Testis (tissue), 2 donors: ENCODE measurements at regions not wholly inside any gene's neighbourhood (a gene's known extent, or its start where the extent isn't known, plus 50 kb on each side); places are given as distances from the start of the nearest gene placed in this dataset.

ENCODE experiments used
- POLR2A ChIP-seq: fragments of 450-650 bp; IDR thresholded peaks from one replicate; pipeline ENCODE4 v1.6.1; 2017; ENCODE audit warnings: antibody characterized with exemption, mild to moderate bottlenecking, moderate library complexity
- TF ChIP-seq, protein P1 (sequence below), 3 experiments: fragments of 450-650 bp in 2 of 3; fragments of 200-600 bp in 1 of 3; sonication (generic) in 1 of 3; IDR thresholded peaks; one replicate each; pipeline ENCODE4 v1.5.1; 2016 to 2019; ENCODE audit warnings: antibody characterized with exemption in 3 of 3, mild to moderate bottlenecking in 2 of 3, moderate library complexity in 1 of 3

DNA sequence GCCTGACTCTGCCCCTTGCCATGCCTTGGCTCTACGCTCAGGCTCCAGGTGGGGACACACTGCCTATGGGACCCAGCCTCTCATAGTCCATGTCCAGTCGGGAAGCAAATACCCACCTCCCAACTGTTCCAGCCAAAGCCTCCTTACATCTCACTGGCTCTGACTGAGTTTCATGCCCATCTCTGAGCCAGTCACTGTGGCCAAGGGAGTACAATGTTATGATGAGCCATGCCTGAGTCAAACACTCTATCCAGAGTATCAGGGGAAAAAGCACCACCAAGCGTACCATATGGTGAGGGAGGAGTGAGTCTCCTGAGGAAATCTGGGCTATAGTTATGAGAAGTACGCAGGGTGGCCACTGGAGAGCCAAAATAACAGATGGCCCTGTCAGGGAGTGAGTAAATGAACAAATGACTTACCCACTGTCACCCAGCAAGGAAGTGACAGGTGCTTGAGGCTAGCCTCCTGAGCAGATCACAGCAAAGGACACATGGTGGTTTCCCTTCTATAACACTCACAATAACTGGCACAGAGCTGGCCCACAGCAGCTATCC, 236.6 kb upstream of the GJB5 start:
- TF ChIP-seq, protein P1, sequence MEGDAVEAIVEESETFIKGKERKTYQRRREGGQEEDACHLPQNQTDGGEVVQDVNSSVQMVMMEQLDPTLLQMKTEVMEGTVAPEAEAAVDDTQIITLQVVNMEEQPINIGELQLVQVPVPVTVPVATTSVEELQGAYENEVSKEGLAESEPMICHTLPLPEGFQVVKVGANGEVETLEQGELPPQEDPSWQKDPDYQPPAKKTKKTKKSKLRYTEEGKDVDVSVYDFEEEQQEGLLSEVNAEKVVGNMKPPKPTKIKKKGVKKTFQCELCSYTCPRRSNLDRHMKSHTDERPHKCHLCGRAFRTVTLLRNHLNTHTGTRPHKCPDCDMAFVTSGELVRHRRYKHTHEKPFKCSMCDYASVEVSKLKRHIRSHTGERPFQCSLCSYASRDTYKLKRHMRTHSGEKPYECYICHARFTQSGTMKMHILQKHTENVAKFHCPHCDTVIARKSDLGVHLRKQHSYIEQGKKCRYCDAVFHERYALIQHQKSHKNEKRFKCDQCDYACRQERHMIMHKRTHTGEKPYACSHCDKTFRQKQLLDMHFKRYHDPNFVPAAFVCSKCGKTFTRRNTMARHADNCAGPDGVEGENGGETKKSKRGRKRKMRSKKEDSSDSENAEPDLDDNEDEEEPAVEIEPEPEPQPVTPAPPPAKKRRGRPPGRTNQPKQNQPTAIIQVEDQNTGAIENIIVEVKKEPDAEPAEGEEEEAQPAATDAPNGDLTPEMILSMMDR (IDR thresholded peaks at IDR 0.05): no peak
- no peak for TF ChIP-seq POLR2A
